AG04450 (cell line): ENCODE measurements at regions not wholly inside any gene's neighbourhood (a gene's known extent, or its start where the extent isn't known, plus 50 kb on each side); places are given as distances from the start of the nearest gene placed in this dataset.

Experiments used
- CTCF ChIA-PET: fragments of 300-600, 350-600 bp; formaldehyde crosslinking; extraction: SDS; loops from one replicate; lab custom pipeline; 2022; ENCODE audit warnings: antibody characterized with exemption, inconsistent platforms; lab: Charles Lee
- POLR2A ChIA-PET: fragments of 350-600 bp; formaldehyde crosslinking; extraction: SDS; loops from one replicate; lab custom pipeline; 2021; ENCODE audit warnings: antibody characterized with exemption, inconsistent platforms; lab: Yijun Ruan, JAX
- DNase-seq: peaks from one replicate; pipeline ENCODE4 v3.0.0-alpha.2; 2011; ENCODE audit warnings: low read depth, low spot score
- H3K27ac ChIP-seq: one replicate; pipeline ENCODE4 v1.5.1; 2012; ENCODE audit warnings: low read depth, low read length, control low read depth
- H3K27me3 ChIP-seq: one replicate; pipeline ENCODE4 v1.6.0; 2012; ENCODE audit warnings: low read length; ENCODE audit not compliant: control insufficient read depth, insufficient read depth
- H3K4me3 ChIP-seq: 2 replicates; pipeline ENCODE4 v1.5.1; 2011; ENCODE audit warnings: mild to moderate bottlenecking, low read depth, low read length, control low read depth
- H3K9me3 ChIP-seq: 2 replicates; pipeline ENCODE4 v1.5.1; 2012; ENCODE audit warnings: low read length; ENCODE audit not compliant: control insufficient read depth, insufficient read depth
- CTCF ChIP-seq: IDR thresholded peaks from 2 replicates; pipeline ENCODE4 v1.5.1; 2011; ENCODE audit warnings: low read depth, low read length, control low read depth, inconsistent platforms

- no peak for DNase-seq
- no peak for TF ChIP-seq CTCF
- no peaks in the 10 kb centered on the region for H3K9me3 ChIP-seq
- H3K4me3 ChIP-seq, result no peak overlapping the region
- no peaks in the 10 kb centered on the region for H3K27me3 ChIP-seq
- POLR2A ChIA-PET, result no interaction called here
- CTCF ChIA-PET, result no interaction called here
- H3K27ac ChIP-seq, result no peak overlapping the region
These were observed 1444.5 kb downstream of the BRINP3 start for GRCh38 chr1:189033169-189033568.

- ChIA-PET POLR2A (no interaction called here), CTCF (no interaction called here)
- TF ChIP-seq CTCF, result no peak
- DNase-seq, result no peak
- no peaks in the 10 kb centered on the region for H3K9me3 ChIP-seq
- no peak overlapping the region for H3K27ac ChIP-seq
- no peak overlapping the region for H3K4me3 ChIP-seq
- H3K27me3 ChIP-seq, result no peaks in the 10 kb centered on the region
These were observed 1441.0 kb downstream of the BRINP3 start for GRCh38 chr1:189036628-189037027.

GRCh38 chr1:189046127-189046526 lies 1431.5 kb downstream of the BRINP3 start:
- DNase-seq, result no peak
- TF ChIP-seq CTCF, result no peak
- Histone ChIP-seq H3K4me3 (no peak overlapping the region), H3K27me3 (no peaks in the 10 kb centered on the region), H3K27ac (no peak overlapping the region), H3K9me3 (no peaks in the 10 kb centered on the region)
- CTCF ChIA-PET, result interaction anchor here (0.7 kb wide), 1 partner anchor 264 kb away, joined by 3 read pairs; no protein-coding TSS in a partner anchor
- POLR2A ChIA-PET, result no interaction called here

- Histone ChIP-seq H3K4me3 (no peak overlapping the region), H3K27me3 (no peaks in the 10 kb centered on the region), H3K27ac (no peak overlapping the region), H3K9me3 (no peaks in the 10 kb centered on the region)
- DNase-seq, result no peak
- ChIA-PET POLR2A (no interaction called here), CTCF (no interaction called here)
- TF ChIP-seq CTCF, result no peak
These were observed 1392.9 kb downstream of the BRINP3 start for GRCh38 chr1:189084811-189085210.

- no peak overlapping the region for H3K27ac ChIP-seq
- DNase-seq, result no peak
- no peaks in the 10 kb centered on the region for H3K27me3 ChIP-seq
- ChIA-PET POLR2A (no interaction called here), CTCF (no interaction called here)
- H3K9me3 ChIP-seq, result no peaks in the 10 kb centered on the region
- no peak for TF ChIP-seq CTCF
- no peak overlapping the region for H3K4me3 ChIP-seq
These were observed 1373.7 kb downstream of the BRINP3 start for GRCh38 chr1:189103956-189104355.
